HFFc6 (cell line): ENCODE measurements at regions not wholly inside any gene's neighbourhood (a gene's known extent, or its start where the extent isn't known, plus 50 kb on each side); places are given as distances from the start of the nearest gene placed in this dataset.
A peak's percentile ranks its signal among the peaks of the same experiment; 100 is the strongest.

ENCODE experiments used
- DNase-seq: peaks from one replicate; pipeline ENCODE4 v3.0.0-alpha.2; 2018
- H3K27ac Mint-ChIP-seq: 2 replicates; pipeline ENCODE4 v1.8.0; 2020; ENCODE audit warnings: mild to moderate bottlenecking, mixed read lengths
- H3K27me3 Mint-ChIP-seq: 2 replicates; pipeline ENCODE4 v1.8.0; 2021; ENCODE audit warnings: mild to moderate bottlenecking, moderate library complexity, mixed read lengths; ENCODE audit not compliant: insufficient read depth
- H3K36me3 Mint-ChIP-seq: 2 replicates; pipeline ENCODE4 v1.8.0; 2021; ENCODE audit warnings: low read depth, mixed read lengths
- H3K4me1 Mint-ChIP-seq: 2 replicates; pipeline ENCODE4 v1.8.0; 2020; ENCODE audit warnings: low read depth, mixed read lengths
- H3K4me3 Mint-ChIP-seq: 2 replicates; pipeline ENCODE4 v1.8.0; 2020; ENCODE audit warnings: mild to moderate bottlenecking, moderate library complexity, mixed read lengths
- H3K9me3 Mint-ChIP-seq: 2 replicates; pipeline ENCODE4 v1.8.0; 2020; ENCODE audit warnings: mild to moderate bottlenecking, mixed read lengths
- CTCF ChIP-seq: fragments of 200-600 bp; sonication (generic); IDR thresholded peaks from 2 replicates; pipeline ENCODE4 v1.5.0; 2021; ENCODE audit warnings: antibody characterized with exemption, mild to moderate bottlenecking

GRCh38 chr14:31932675-31933074 is 144.4 kb upstream of the ARHGAP5 start:
- Mint-ChIP-seq H3K27me3 (no peaks in the 10 kb centered on the region), H3K9me3 (no peaks in the 10 kb centered on the region; the same call in 1 of the 2 replicates), H3K36me3 (no peaks in the 10 kb centered on the region; the same call in 1 of the 2 replicates), H3K4me1 (peaks cover 73% of the 10 kb centered on the region), H3K27ac (no peak overlapping the region), H3K4me3 (no peak overlapping the region)
- no peak for DNase-seq
- TF ChIP-seq CTCF = no peak

GRCh38 chr14:31933716-31934115 is 143.4 kb upstream of the ARHGAP5 start:
- peak; percentile 33 for DNase-seq
- Mint-ChIP-seq H3K9me3 (no peaks in the 10 kb centered on the region; the same call in 1 of the 2 replicates), H3K27ac (no peak overlapping the region), H3K4me3 (no peak overlapping the region), H3K36me3 (no peaks in the 10 kb centered on the region; the same call in 1 of the 2 replicates), H3K27me3 (no peaks in the 10 kb centered on the region), H3K4me1 (peaks cover 70% of the 10 kb centered on the region)
- TF ChIP-seq CTCF = no peak

- Mint-ChIP-seq H3K4me3 (no peak overlapping the region), H3K36me3 (no peaks in the 10 kb centered on the region), H3K4me1 (peaks cover 64% of the 10 kb centered on the region), H3K27me3 (no peaks in the 10 kb centered on the region), H3K27ac (no peak overlapping the region), H3K9me3 (no peaks in the 10 kb centered on the region)
- TF ChIP-seq CTCF = peak; percentile 59
- peak; percentile 15 for DNase-seq
Measured at GRCh38 chr14:31934767-31935266, 142.3 kb upstream of the ARHGAP5 start.

GRCh38 chr14:31935391-31935790 is 141.7 kb upstream of the ARHGAP5 start:
- Mint-ChIP-seq H3K9me3 (no peaks in the 10 kb centered on the region), H3K4me1 (peaks cover 58% of the 10 kb centered on the region), H3K36me3 (no peaks in the 10 kb centered on the region), H3K27me3 (no peaks in the 10 kb centered on the region; the same call in 1 of the 2 replicates), H3K4me3 (no peak overlapping the region), H3K27ac (no peak overlapping the region)
- DNase-seq = no peak
- TF ChIP-seq CTCF = no peak

- no peaks in the 10 kb centered on the region; the same call in 1 of the 2 replicates for H3K27me3 Mint-ChIP-seq
- H3K4me3 Mint-ChIP-seq = no peak overlapping the region
- no peak overlapping the region for H3K27ac Mint-ChIP-seq
- no peaks in the 10 kb centered on the region for H3K36me3 Mint-ChIP-seq
- H3K9me3 Mint-ChIP-seq = no peaks in the 10 kb centered on the region
- DNase-seq = no peak
- H3K4me1 Mint-ChIP-seq = peaks cover 52% of the 10 kb centered on the region
- no peak for TF ChIP-seq CTCF
Measured at GRCh38 chr14:31936115-31936514, 141.0 kb upstream of the ARHGAP5 start.
